ENCODE measurements at regions not wholly inside any gene's neighbourhood (a gene's known extent, or its start where the extent isn't known, plus 50 kb on each side); places are given as distances from the start of the nearest gene placed in this dataset.

DNA sequence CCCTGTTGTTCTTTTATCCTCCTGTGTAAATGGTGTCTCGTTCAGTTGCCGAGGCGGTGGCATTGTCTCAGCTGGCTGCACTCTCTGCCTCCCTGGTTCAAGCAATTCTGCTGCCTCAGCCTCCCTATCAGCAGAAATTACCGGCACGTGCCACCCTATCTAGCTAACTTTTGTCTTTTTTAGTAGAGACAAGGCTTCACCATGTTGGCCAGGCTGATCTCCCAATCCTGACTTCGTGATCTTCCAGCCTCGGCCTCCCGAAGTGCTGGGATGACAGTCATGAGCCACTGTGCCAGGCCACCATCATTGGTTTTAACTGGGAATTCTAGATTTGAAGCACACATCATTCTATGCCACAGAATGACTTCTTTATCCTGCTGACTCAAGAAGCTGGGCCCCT, 175.3 kb upstream of the ALG10B start:
- TF ChIP-seq, protein P1, sequence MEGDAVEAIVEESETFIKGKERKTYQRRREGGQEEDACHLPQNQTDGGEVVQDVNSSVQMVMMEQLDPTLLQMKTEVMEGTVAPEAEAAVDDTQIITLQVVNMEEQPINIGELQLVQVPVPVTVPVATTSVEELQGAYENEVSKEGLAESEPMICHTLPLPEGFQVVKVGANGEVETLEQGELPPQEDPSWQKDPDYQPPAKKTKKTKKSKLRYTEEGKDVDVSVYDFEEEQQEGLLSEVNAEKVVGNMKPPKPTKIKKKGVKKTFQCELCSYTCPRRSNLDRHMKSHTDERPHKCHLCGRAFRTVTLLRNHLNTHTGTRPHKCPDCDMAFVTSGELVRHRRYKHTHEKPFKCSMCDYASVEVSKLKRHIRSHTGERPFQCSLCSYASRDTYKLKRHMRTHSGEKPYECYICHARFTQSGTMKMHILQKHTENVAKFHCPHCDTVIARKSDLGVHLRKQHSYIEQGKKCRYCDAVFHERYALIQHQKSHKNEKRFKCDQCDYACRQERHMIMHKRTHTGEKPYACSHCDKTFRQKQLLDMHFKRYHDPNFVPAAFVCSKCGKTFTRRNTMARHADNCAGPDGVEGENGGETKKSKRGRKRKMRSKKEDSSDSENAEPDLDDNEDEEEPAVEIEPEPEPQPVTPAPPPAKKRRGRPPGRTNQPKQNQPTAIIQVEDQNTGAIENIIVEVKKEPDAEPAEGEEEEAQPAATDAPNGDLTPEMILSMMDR (IDR thresholded peaks at IDR 0.05; ENCODE audit: low read depth, low read length, poor library complexity, severe bottlenecking) = no peak
- TF ChIP-seq EZH2phosphoT487 (IDR thresholded peaks at IDR 0.05; ENCODE audit: borderline replicate concordance, low read length) = no peak
